ENCODE measurements at regions not wholly inside any gene's neighbourhood (a gene's known extent, or its start where the extent isn't known, plus 50 kb on each side); places are given as distances from the start of the nearest gene placed in this dataset.

GRCh38 chr15:69898243-69898642 lies 199.5 kb downstream of the TLE3 start:
- DNase-seq (ENCODE audit: low spot score in 2 of 2) (no peak), ATAC-seq (replicated peaks; ENCODE audit: extremely low read depth, poor library complexity, severe bottlenecking) (no peak)
- Mint-ChIP-seq H3K27me3 (peaks cover 43% of the 10 kb centered on the region), H3K36me3 (ENCODE audit: insufficient read depth) (no peaks in the 10 kb centered on the region), H3K4me1 (no peaks in the 10 kb centered on the region), H3K4me3 (no peak overlapping the region), H3K27ac (ENCODE audit: low read depth) (no peak overlapping the region), H3K9me3 (no peaks in the 10 kb centered on the region)

- DNase-seq (ENCODE audit: low spot score in 2 of 2), result no peak
- H3K27ac Mint-ChIP-seq (ENCODE audit: low read depth), result no peak overlapping the region
- no peaks in the 10 kb centered on the region for H3K9me3 Mint-ChIP-seq
- no peaks in the 10 kb centered on the region for H3K4me1 Mint-ChIP-seq
- no peak overlapping the region for H3K4me3 Mint-ChIP-seq
- H3K36me3 Mint-ChIP-seq (ENCODE audit: insufficient read depth), result no peaks in the 10 kb centered on the region
- no peak for ATAC-seq (replicated peaks; ENCODE audit: extremely low read depth, poor library complexity, severe bottlenecking)
- peaks cover 9% of the 10 kb centered on the region for H3K27me3 Mint-ChIP-seq
These were observed 195.2 kb downstream of the TLE3 start for GRCh38 chr15:69902414-69903062.

GRCh38 chr15:69903470-69904469 lies 193.9 kb downstream of the TLE3 start:
- Mint-ChIP-seq H3K27me3 (no peaks in the 10 kb centered on the region), H3K36me3 (ENCODE audit: insufficient read depth) (no peaks in the 10 kb centered on the region), H3K9me3 (no peaks in the 10 kb centered on the region), H3K4me3 (no peak overlapping the region), H3K4me1 (no peaks in the 10 kb centered on the region), H3K27ac (ENCODE audit: low read depth) (no peak overlapping the region)
- ATAC-seq (replicated peaks; ENCODE audit: extremely low read depth, poor library complexity, severe bottlenecking), result no peak
- DNase-seq (ENCODE audit: low spot score in 2 of 2), result no peak

GRCh38 chr15:69906256-69907185 lies 191.2 kb downstream of the TLE3 start:
- no peak overlapping the region for H3K4me3 Mint-ChIP-seq
- DNase-seq (ENCODE audit: low spot score in 2 of 2) (no peak), ATAC-seq (replicated peaks; ENCODE audit: extremely low read depth, poor library complexity, severe bottlenecking) (no peak)
- no peaks in the 10 kb centered on the region for H3K4me1 Mint-ChIP-seq
- H3K27me3 Mint-ChIP-seq, result no peaks in the 10 kb centered on the region
- H3K9me3 Mint-ChIP-seq, result no peaks in the 10 kb centered on the region
- H3K27ac Mint-ChIP-seq (ENCODE audit: low read depth), result no peak overlapping the region
- no peaks in the 10 kb centered on the region for H3K36me3 Mint-ChIP-seq (ENCODE audit: insufficient read depth)

- Mint-ChIP-seq H3K9me3 (no peaks in the 10 kb centered on the region), H3K4me1 (no peaks in the 10 kb centered on the region), H3K27me3 (no peaks in the 10 kb centered on the region), H3K36me3 (ENCODE audit: insufficient read depth) (no peaks in the 10 kb centered on the region), H3K27ac (ENCODE audit: low read depth) (no peak overlapping the region), H3K4me3 (no peak overlapping the region)
- DNase-seq (ENCODE audit: low spot score in 2 of 2) (no peak), ATAC-seq (replicated peaks; ENCODE audit: extremely low read depth, poor library complexity, severe bottlenecking) (no peak)
These were observed 189.7 kb downstream of the TLE3 start for GRCh38 chr15:69908060-69908459.

GRCh38 chr15:69908590-69909420 lies 188.9 kb downstream of the TLE3 start:
- ATAC-seq (replicated peaks; ENCODE audit: extremely low read depth, poor library complexity, severe bottlenecking) (no peak), DNase-seq (ENCODE audit: low spot score in 2 of 2) (no peak)
- Mint-ChIP-seq H3K27ac (ENCODE audit: low read depth) (no peak overlapping the region), H3K9me3 (no peaks in the 10 kb centered on the region), H3K36me3 (ENCODE audit: insufficient read depth) (no peaks in the 10 kb centered on the region), H3K27me3 (no peaks in the 10 kb centered on the region), H3K4me3 (no peak overlapping the region), H3K4me1 (no peaks in the 10 kb centered on the region)

- ATAC-seq (replicated peaks; ENCODE audit: extremely low read depth, poor library complexity, severe bottlenecking) (no peak), DNase-seq (ENCODE audit: low spot score in 2 of 2) (no peak)
These were observed 187.8 kb downstream of the TLE3 start for GRCh38 chr15:69909719-69910444.

GRCh38 chr15:69910514-69910913 lies 187.2 kb downstream of the TLE3 start:
- Mint-ChIP-seq H3K4me1 (no peaks in the 10 kb centered on the region), H3K9me3 (no peaks in the 10 kb centered on the region), H3K27me3 (no peaks in the 10 kb centered on the region), H3K36me3 (ENCODE audit: insufficient read depth) (no peaks in the 10 kb centered on the region), H3K27ac (ENCODE audit: low read depth) (no peak overlapping the region), H3K4me3 (no peak overlapping the region)
- ATAC-seq (replicated peaks; ENCODE audit: extremely low read depth, poor library complexity, severe bottlenecking), result no peak
- no peak for DNase-seq (ENCODE audit: low spot score in 2 of 2)

More at GRCh38 chr15:69909719-69910444, 187.8 kb downstream of the TLE3 start:
- Mint-ChIP-seq H3K27me3 (no peaks in the 10 kb centered on the region), H3K4me3 (no peak overlapping the region), H3K4me1 (no peaks in the 10 kb centered on the region), H3K27ac (ENCODE audit: low read depth) (no peak overlapping the region), H3K9me3 (no peaks in the 10 kb centered on the region), H3K36me3 (ENCODE audit: insufficient read depth) (no peaks in the 10 kb centered on the region)

- Mint-ChIP-seq H3K27ac (ENCODE audit: low read depth) (no peak overlapping the region), H3K36me3 (ENCODE audit: insufficient read depth) (no peaks in the 10 kb centered on the region), H3K9me3 (no peaks in the 10 kb centered on the region), H3K4me3 (no peak overlapping the region), H3K27me3 (no peaks in the 10 kb centered on the region), H3K4me1 (no peaks in the 10 kb centered on the region)
- DNase-seq (ENCODE audit: low spot score in 2 of 2) (no peak), ATAC-seq (replicated peaks; ENCODE audit: extremely low read depth, poor library complexity, severe bottlenecking) (no peak)
These were observed 185.6 kb downstream of the TLE3 start for GRCh38 chr15:69912116-69912515.

- no peaks in the 10 kb centered on the region for H3K4me1 Mint-ChIP-seq
- H3K27me3 Mint-ChIP-seq, result no peaks in the 10 kb centered on the region
- ATAC-seq (replicated peaks; ENCODE audit: extremely low read depth, poor library complexity, severe bottlenecking), result no peak
- no peaks in the 10 kb centered on the region for H3K9me3 Mint-ChIP-seq
- H3K4me3 Mint-ChIP-seq, result no peak overlapping the region
- no peak for DNase-seq (ENCODE audit: low spot score in 2 of 2)
- H3K36me3 Mint-ChIP-seq (ENCODE audit: insufficient read depth), result no peaks in the 10 kb centered on the region
- H3K27ac Mint-ChIP-seq (ENCODE audit: low read depth), result no peak overlapping the region
These were observed 183.7 kb downstream of the TLE3 start for GRCh38 chr15:69914040-69914439.

- no peaks in the 10 kb centered on the region for H3K9me3 Mint-ChIP-seq
- DNase-seq (ENCODE audit: low spot score in 2 of 2) (no peak), ATAC-seq (replicated peaks; ENCODE audit: extremely low read depth, poor library complexity, severe bottlenecking) (no peak)
- H3K27ac Mint-ChIP-seq (ENCODE audit: low read depth), result no peak overlapping the region
- H3K4me1 Mint-ChIP-seq, result no peaks in the 10 kb centered on the region
- H3K36me3 Mint-ChIP-seq (ENCODE audit: insufficient read depth), result no peaks in the 10 kb centered on the region
- H3K27me3 Mint-ChIP-seq, result no peaks in the 10 kb centered on the region
- H3K4me3 Mint-ChIP-seq, result no peak overlapping the region
These were observed 182.8 kb downstream of the TLE3 start for GRCh38 chr15:69914960-69915359.

Data from central memory CD8-positive, alpha-beta T cell (primary cell).